Neural progenitor cell (in vitro differentiated cells): ENCODE measurements at regions not wholly inside any gene's neighbourhood (a gene's known extent, or its start where the extent isn't known, plus 50 kb on each side); places are given as distances from the start of the nearest gene placed in this dataset.
"Not testable (repeated sequence)": the region's sequence is repeated elsewhere in the genome, so short reads cannot be mapped to it uniquely, and the experiment has no call there.

Experiments
- DNase-seq: peaks from one replicate; pipeline ENCODE4 v3.0.0-alpha.2; 2016; ENCODE audit warnings: low spot score
- H2AFZ ChIP-seq: fragments of 200-600 bp; sonication (generic); replicated peaks from 2 replicates; pipeline ENCODE4 v1.6.1; 2016; ENCODE audit warnings: antibody characterized with exemption
- H3F3A ChIP-seq: fragments of 200-600 bp; sonication (generic); 2 replicates; pipeline ENCODE4 v1.6.1; 2016; ENCODE audit warnings: antibody characterized with exemption, low read depth
- H3K27ac ChIP-seq: fragments of 200-600 bp; sonication (generic); 2 replicates; pipeline ENCODE4 v1.5.1; 2016; ENCODE audit warnings: mild to moderate bottlenecking
- H3K27me3 ChIP-seq: fragments of 200-600 bp; sonication (generic); 2 replicates; pipeline ENCODE4 v1.6.1; 2016; ENCODE audit warnings: mild to moderate bottlenecking, moderate library complexity
- H3K36me3 ChIP-seq: fragments of 200-600 bp; sonication (generic); 2 replicates; pipeline ENCODE4 v1.5.1; 2016
- H3K4me1 ChIP-seq: fragments of 200-600 bp; sonication (generic); 2 replicates; pipeline ENCODE4 v1.6.1; 2016; ENCODE audit warnings: mixed run types
- H3K4me2 ChIP-seq: fragments of 200-600 bp; sonication (generic); 2 replicates; pipeline ENCODE4 v1.6.1; 2016
- H3K4me3 ChIP-seq: fragments of 200-600 bp; sonication (generic); 2 replicates; pipeline ENCODE4 v1.5.1; 2016
- H3K79me2 ChIP-seq: fragments of 200-600 bp; sonication (generic); 2 replicates; pipeline ENCODE4 v1.6.1; 2016; ENCODE audit warnings: low read depth
- H3K9ac ChIP-seq: fragments of 200-600 bp; sonication (generic); 2 replicates; pipeline ENCODE4 v1.6.1; 2016
- H3K9me3 ChIP-seq: fragments of 200-600 bp; sonication (generic); 2 replicates; pipeline ENCODE4 v1.5.1; 2016; ENCODE audit warnings: low read depth
- H4K20me1 ChIP-seq: fragments of 200-600 bp; sonication (generic); 2 replicates; pipeline ENCODE4 v1.6.1; 2016; ENCODE audit warnings: low read depth
- H3K27ac Mint-ChIP-seq: 3 replicates; pipeline ENCODE4 v1.8.0; 2021; ENCODE audit warnings: mixed read lengths
- H3K27me3 Mint-ChIP-seq: 2 replicates; pipeline ENCODE4 v1.8.0; 2022; ENCODE audit warnings: low read depth, mild to moderate bottlenecking, inconsistent platforms, moderate library complexity, mixed read lengths; ENCODE audit not compliant: insufficient read depth
- H3K36me3 Mint-ChIP-seq: 3 replicates; pipeline ENCODE4 v1.8.0; 2021; ENCODE audit warnings: mixed read lengths
- H3K4me1 Mint-ChIP-seq: 3 replicates; pipeline ENCODE4 v1.8.0; 2021; ENCODE audit warnings: mixed read lengths
- H3K4me3 Mint-ChIP-seq: 3 replicates; pipeline ENCODE4 v1.8.0; 2021; ENCODE audit warnings: mild to moderate bottlenecking, moderate library complexity, mixed read lengths
- H3K9me3 Mint-ChIP-seq: 3 replicates; pipeline ENCODE4 v1.8.0; 2020; ENCODE audit warnings: mixed read lengths
- EZH2 ChIP-seq: fragments of 200-600 bp; sonication (generic); IDR thresholded peaks from 2 replicates; pipeline ENCODE4 v1.6.1; 2017; ENCODE audit warnings: antibody characterized with exemption, mild to moderate bottlenecking, moderate library complexity
- EZH2phosphoT487 ChIP-seq: fragments of 200-600 bp; sonication (generic); IDR thresholded peaks from 2 replicates; pipeline ENCODE4 v1.6.1; 2017; ENCODE audit warnings: antibody characterized with exemption
- TF ChIP-seq, protein P1 (sequence below): fragments of 200-600 bp; sonication (generic); IDR thresholded peaks from 2 replicates; pipeline ENCODE4 v1.5.1; 2017; ENCODE audit warnings: antibody characterized with exemption, mild to moderate bottlenecking

GRCh38 chr16:75868636-75869632, 142.6 kb upstream of the CPHXL start:
- Mint-ChIP-seq H3K27me3 (peaks cover 5% of the 10 kb centered on the region), H3K4me1 (peaks cover 38% of the 10 kb centered on the region), H3K4me3 (no peak overlapping the region), H3K36me3 (no peaks in the 10 kb centered on the region), H3K9me3 (no peaks in the 10 kb centered on the region), H3K27ac (no peak overlapping the region)
- H3K27me3 ChIP-seq = peaks cover 5% of the 10 kb centered on the region
- H3K79me2 ChIP-seq = no peaks in the 10 kb centered on the region
- no peak overlapping the region for H3K4me2 ChIP-seq
- no peaks in the 10 kb centered on the region for H4K20me1 ChIP-seq
- H2AFZ ChIP-seq = no peak overlapping the region
- no peaks in the 10 kb centered on the region for H3K9me3 ChIP-seq
- no peak overlapping the region for H3K9ac ChIP-seq
- H3K36me3 ChIP-seq = no peaks in the 10 kb centered on the region
- no peak overlapping the region for H3K4me3 ChIP-seq
- H3K4me1 ChIP-seq = peaks cover 7% of the 10 kb centered on the region
- no peak overlapping the region for H3K27ac ChIP-seq
- no peaks in the 10 kb centered on the region for H3F3A ChIP-seq
- TF ChIP-seq EZH2phosphoT487 (no peak), EZH2 (no peak)
- TF ChIP-seq, protein P1, sequence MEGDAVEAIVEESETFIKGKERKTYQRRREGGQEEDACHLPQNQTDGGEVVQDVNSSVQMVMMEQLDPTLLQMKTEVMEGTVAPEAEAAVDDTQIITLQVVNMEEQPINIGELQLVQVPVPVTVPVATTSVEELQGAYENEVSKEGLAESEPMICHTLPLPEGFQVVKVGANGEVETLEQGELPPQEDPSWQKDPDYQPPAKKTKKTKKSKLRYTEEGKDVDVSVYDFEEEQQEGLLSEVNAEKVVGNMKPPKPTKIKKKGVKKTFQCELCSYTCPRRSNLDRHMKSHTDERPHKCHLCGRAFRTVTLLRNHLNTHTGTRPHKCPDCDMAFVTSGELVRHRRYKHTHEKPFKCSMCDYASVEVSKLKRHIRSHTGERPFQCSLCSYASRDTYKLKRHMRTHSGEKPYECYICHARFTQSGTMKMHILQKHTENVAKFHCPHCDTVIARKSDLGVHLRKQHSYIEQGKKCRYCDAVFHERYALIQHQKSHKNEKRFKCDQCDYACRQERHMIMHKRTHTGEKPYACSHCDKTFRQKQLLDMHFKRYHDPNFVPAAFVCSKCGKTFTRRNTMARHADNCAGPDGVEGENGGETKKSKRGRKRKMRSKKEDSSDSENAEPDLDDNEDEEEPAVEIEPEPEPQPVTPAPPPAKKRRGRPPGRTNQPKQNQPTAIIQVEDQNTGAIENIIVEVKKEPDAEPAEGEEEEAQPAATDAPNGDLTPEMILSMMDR = no peak
- DNase-seq = no peak

- not testable (repeated sequence) for H3K36me3 Mint-ChIP-seq, H3K27ac Mint-ChIP-seq, H3K4me3 ChIP-seq, H3K4me3 Mint-ChIP-seq, H3K9me3 Mint-ChIP-seq, H4K20me1 ChIP-seq, H3K36me3 ChIP-seq, H3K4me1 ChIP-seq, H3K9me3 ChIP-seq, H3K9ac ChIP-seq, H3F3A ChIP-seq, H3K4me2 ChIP-seq, H3K79me2 ChIP-seq, H3K27me3 Mint-ChIP-seq, H3K4me1 Mint-ChIP-seq, H3K27ac ChIP-seq, H3K27me3 ChIP-seq, H2AFZ ChIP-seq, DNase-seq
Observed at GRCh38 chr16:75881280-75881679, 155.0 kb upstream of the CPHXL start.

GRCh38 chr16:75899163-75899562, 172.9 kb upstream of the CPHXL start:
- no peaks in the 10 kb centered on the region for H3K9me3 Mint-ChIP-seq
- TF ChIP-seq, protein P1 = no peak
- TF ChIP-seq EZH2 = no peak
- no peak for TF ChIP-seq EZH2phosphoT487

More at GRCh38 chr16:75899163-75899562, 172.9 kb upstream of the CPHXL start:
- H3K79me2 ChIP-seq = no peaks in the 10 kb centered on the region
- DNase-seq = no peak
- no peak overlapping the region for H2AFZ ChIP-seq
- H3K36me3 ChIP-seq = no peaks in the 10 kb centered on the region
- no peaks in the 10 kb centered on the region for H4K20me1 ChIP-seq
- no peak overlapping the region for H3K27ac Mint-ChIP-seq
- no peak overlapping the region for H3K4me3 ChIP-seq
- no peaks in the 10 kb centered on the region for H3F3A ChIP-seq
- H3K4me3 Mint-ChIP-seq = no peak overlapping the region
- no peaks in the 10 kb centered on the region for H3K9me3 ChIP-seq
- H3K27ac ChIP-seq = no peak overlapping the region
- H3K36me3 Mint-ChIP-seq = no peaks in the 10 kb centered on the region
- H3K4me1 ChIP-seq = no peaks in the 10 kb centered on the region
- no peak overlapping the region for H3K9ac ChIP-seq
- peaks cover 4% of the 10 kb centered on the region for H3K4me1 Mint-ChIP-seq
- no peaks in the 10 kb centered on the region for H3K27me3 Mint-ChIP-seq
- no peak overlapping the region for H3K4me2 ChIP-seq
- H3K27me3 ChIP-seq = no peaks in the 10 kb centered on the region
